ENCODE measurements at regions not wholly inside any gene's neighbourhood (a gene's known extent, or its start where the extent isn't known, plus 50 kb on each side); places are given as distances from the start of the nearest gene placed in this dataset.

DNA sequence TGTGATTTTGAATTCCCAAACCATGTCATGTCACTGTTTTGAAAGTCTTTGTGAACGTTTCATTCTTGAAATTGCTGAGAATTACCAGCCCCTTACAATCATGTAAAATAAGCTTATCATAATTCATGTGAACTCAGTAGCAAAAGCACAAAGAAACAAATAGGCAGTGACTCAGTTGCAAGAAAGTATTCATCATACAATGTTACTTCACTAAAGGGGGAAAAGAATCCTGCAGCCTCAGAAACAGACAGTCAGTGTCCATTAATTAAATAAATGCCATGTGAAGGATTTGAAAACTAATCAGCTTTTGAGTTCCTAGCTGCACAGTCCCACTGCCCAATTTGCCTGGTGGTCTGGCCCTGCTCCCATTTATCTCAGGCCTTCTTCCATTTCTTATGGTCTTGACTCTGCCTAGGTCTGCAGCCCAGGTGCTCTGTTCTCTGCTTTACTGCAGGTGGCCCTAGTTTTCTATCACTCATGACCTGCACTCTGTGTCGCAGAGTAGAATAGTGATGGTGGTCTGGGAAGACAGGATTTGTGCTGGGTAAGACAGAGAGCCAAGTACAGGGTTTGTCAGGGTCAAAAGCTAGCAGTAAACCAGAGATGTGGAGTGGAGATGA is 99.7 kb downstream of the PLCE1 start:
- peaks cover 3% of the 10 kb centered on the region for H3K27me3 Mint-ChIP-seq
- no peak overlapping the region for H3K27ac Mint-ChIP-seq
- H3K4me1 Mint-ChIP-seq (ENCODE audit: low read depth) = peaks cover 4% of the 10 kb centered on the region
- no peak for DNase-seq (ENCODE audit: low spot score, unreplicated experiment)
- no peak overlapping the region for H3K4me3 Mint-ChIP-seq (ENCODE audit: low read depth)
- no peaks in the 10 kb centered on the region for H3K36me3 Mint-ChIP-seq (ENCODE audit: insufficient read depth)
- TF ChIP-seq CTCF (IDR thresholded peaks at IDR 0.05; ENCODE audit: unreplicated experiment) = no peak
- H3K9me3 Mint-ChIP-seq (ENCODE audit: low read depth) = no peaks in the 10 kb centered on the region

GRCh38 chr10:94094540-94094939 is 100.8 kb downstream of the PLCE1 start:
- Mint-ChIP-seq H3K36me3 (ENCODE audit: insufficient read depth) (no peaks in the 10 kb centered on the region), H3K4me1 (ENCODE audit: low read depth) (no peaks in the 10 kb centered on the region), H3K27me3 (peaks cover 4% of the 10 kb centered on the region), H3K4me3 (ENCODE audit: low read depth) (no peak overlapping the region), H3K27ac (no peak overlapping the region), H3K9me3 (ENCODE audit: low read depth) (no peaks in the 10 kb centered on the region)
- DNase-seq (ENCODE audit: low spot score, unreplicated experiment) = no peak
- no peak for TF ChIP-seq CTCF (IDR thresholded peaks at IDR 0.05; ENCODE audit: unreplicated experiment)

DNA sequence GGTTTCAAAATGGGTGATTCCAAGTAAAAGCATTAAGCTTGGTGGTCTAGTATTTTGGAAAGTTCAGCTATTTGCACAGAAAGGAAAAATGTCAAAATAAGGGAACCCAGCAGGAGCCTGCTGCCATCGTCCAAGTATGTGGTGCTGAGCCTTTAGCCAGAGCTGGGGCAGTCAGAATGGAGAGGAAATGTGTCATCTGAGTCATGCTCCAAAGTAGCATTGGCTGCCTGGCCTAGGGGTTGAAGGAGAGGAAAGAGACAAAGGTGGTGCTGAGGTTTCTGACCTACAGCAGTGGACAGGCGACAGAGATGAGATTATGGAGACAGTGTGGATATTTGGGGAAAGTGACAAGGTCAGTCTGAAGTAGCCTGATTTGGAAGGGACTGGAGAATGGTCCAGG is 103.9 kb downstream of the PLCE1 start:
- DNase-seq (ENCODE audit: low spot score, unreplicated experiment) = no peak
- no peak for TF ChIP-seq CTCF (IDR thresholded peaks at IDR 0.05; ENCODE audit: unreplicated experiment)
- Mint-ChIP-seq H3K27ac (no peak overlapping the region), H3K4me3 (ENCODE audit: low read depth) (no peak overlapping the region), H3K4me1 (ENCODE audit: low read depth) (no peaks in the 10 kb centered on the region), H3K9me3 (ENCODE audit: low read depth) (no peaks in the 10 kb centered on the region), H3K27me3 (peaks cover 21% of the 10 kb centered on the region), H3K36me3 (ENCODE audit: insufficient read depth) (no peaks in the 10 kb centered on the region)

GRCh38 chr10:94098896-94099295 is 105.2 kb downstream of the PLCE1 start:
- Mint-ChIP-seq H3K4me3 (ENCODE audit: low read depth) (no peak overlapping the region), H3K27ac (no peak overlapping the region), H3K27me3 (peaks cover 21% of the 10 kb centered on the region), H3K4me1 (ENCODE audit: low read depth) (peaks cover 2% of the 10 kb centered on the region), H3K9me3 (ENCODE audit: low read depth) (no peaks in the 10 kb centered on the region), H3K36me3 (ENCODE audit: insufficient read depth) (no peaks in the 10 kb centered on the region)
- DNase-seq (ENCODE audit: low spot score, unreplicated experiment) = no peak
- TF ChIP-seq CTCF (IDR thresholded peaks at IDR 0.05; ENCODE audit: unreplicated experiment) = no peak

GRCh38 chr10:94101894-94102293 is 108.2 kb downstream of the PLCE1 start:
- Mint-ChIP-seq H3K4me3 (ENCODE audit: low read depth) (no peak overlapping the region), H3K9me3 (ENCODE audit: low read depth) (no peaks in the 10 kb centered on the region), H3K4me1 (ENCODE audit: low read depth) (peaks cover 14% of the 10 kb centered on the region), H3K36me3 (ENCODE audit: insufficient read depth) (no peaks in the 10 kb centered on the region), H3K27ac (no peak overlapping the region), H3K27me3 (peaks cover 24% of the 10 kb centered on the region)
- no peak for TF ChIP-seq CTCF (IDR thresholded peaks at IDR 0.05; ENCODE audit: unreplicated experiment)
- no peak for DNase-seq (ENCODE audit: low spot score, unreplicated experiment)
